HG02623 (cell line): ENCODE measurements at regions not wholly inside any gene's neighbourhood (a gene's known extent, or its start where the extent isn't known, plus 50 kb on each side); places are given as distances from the start of the nearest gene placed in this dataset.

Source experiments
- ATAC-seq: cut with Tn5 transposase; IDR thresholded peaks from one replicate; pipeline ENCODE4 v1.9.1; 2021; ENCODE audit warnings: moderate library complexity; ENCODE audit not compliant: unreplicated experiment

- no peak for ATAC-seq
Measured at GRCh38 chr9:7899753-7900152, 100.2 kb upstream of the DMAC1 start.

GRCh38 chr9:7894231-7894630, 94.7 kb upstream of the DMAC1 start:
- ATAC-seq: no peak

DNA sequence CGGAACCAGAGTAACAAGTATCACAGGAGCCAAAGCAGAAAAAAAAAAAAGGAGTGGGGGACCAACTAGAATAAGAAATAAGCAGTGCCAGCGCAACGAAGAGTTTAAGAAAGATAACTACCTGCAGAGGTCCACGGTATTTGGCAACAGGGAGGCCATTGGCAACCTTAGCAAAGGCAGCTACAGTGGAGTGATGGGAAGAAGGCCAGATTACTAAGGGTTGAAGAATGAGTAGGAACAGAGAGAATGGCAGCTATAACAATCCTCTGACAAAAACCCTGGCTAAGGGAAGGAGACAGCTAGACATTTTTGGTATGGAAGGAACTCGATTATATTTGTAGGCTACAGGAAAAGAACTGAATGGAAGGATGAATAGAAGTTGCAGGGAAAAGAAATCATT, 93.4 kb upstream of the DMAC1 start:
- no peak for ATAC-seq

DNA sequence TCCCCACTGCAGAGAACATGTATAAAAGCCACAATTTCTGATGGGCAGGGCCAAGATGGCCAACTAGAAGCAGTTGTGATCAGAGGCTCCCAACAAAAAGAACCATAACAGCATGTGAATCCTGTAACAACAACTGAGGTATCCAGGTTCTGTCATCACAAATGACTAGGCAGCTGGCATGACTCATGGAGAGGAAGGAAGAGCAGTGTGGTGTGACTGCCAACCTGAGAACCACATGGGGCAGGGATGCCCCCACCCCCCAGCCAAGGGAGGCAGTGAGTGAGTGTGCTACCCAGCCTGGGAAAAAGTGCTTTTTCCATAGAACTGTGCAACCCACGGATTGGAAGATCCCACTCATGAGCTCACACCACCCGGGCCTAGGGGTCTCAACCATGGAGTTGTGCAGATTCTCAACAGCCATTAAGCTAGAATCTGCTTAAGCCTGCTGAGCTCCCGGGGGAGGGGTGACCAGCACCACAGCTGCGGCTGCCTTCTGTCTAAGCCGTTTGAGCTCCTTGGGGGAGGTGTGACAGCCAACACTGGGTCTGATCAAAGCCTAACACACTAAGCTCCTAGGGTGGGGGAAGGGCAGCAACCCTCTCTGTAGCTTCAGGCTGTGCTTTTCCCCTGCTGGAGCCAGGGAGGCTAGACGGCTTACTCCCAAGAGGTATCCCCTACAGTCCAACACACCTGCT, 80.1 kb upstream of the DMAC1 start:
- ATAC-seq: no peak

GRCh38 chr9:7871977-7872730, 72.6 kb upstream of the DMAC1 start:
- ATAC-seq: no peak

GRCh38 chr9:7869340-7869739, 69.8 kb upstream of the DMAC1 start:
- ATAC-seq: no peak

DNA sequence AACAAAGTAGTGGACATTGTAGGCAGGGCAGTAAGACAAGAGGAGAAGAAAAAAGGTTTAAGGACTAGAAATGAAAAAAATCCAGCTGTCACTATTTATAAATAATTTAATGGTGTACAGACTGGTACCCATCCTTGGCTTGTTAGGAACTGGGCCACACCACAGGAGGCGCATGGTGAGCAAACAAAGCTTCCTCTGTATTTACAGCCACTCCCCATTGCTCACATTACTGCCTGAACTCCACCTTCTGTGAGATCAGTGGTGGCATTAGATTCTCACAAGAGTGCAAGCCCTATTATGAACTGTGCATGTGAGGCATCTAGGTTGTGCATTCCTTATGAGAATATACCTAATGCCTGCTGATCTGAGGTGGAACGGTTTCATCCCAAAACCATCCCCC, 62.6 kb upstream of the DMAC1 start:
- no peak for ATAC-seq

GRCh38 chr9:7861086-7861485, 61.5 kb upstream of the DMAC1 start:
- no peak for ATAC-seq

- ATAC-seq: no peak
Measured at GRCh38 chr9:7860335-7860709, 60.7 kb upstream of the DMAC1 start.

DNA sequence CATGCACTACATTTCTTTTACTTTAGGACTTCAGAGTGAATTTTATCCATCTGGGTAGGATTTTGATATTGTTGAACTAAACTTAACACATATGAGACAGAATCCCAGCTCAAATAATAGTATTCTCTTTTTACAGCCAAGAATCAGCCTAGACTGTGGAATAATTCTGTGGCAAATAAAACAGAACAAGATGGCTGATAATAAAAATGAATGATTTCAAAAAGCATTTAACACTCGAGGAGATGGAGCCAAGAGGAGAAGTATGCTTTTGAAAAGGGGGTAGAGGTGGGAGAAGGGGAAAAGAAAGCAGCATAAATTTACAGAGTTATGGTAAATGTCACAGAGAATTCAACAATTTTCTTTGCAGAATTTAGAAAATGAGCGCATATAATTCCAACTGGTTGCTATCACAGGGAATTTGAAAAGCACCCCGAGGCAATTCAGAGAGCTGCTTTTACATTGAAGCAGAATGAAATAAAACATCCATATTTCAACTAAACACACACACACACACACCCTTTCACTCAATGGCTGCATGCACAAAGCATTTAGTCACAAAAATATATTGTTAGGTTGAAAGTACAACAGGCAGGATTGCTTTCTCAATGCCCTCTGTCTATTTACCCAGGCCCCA, 60.2 kb upstream of the DMAC1 start:
- no peak for ATAC-seq

GRCh38 chr9:7858166-7858565, 58.6 kb upstream of the DMAC1 start:
- no peak for ATAC-seq

DNA sequence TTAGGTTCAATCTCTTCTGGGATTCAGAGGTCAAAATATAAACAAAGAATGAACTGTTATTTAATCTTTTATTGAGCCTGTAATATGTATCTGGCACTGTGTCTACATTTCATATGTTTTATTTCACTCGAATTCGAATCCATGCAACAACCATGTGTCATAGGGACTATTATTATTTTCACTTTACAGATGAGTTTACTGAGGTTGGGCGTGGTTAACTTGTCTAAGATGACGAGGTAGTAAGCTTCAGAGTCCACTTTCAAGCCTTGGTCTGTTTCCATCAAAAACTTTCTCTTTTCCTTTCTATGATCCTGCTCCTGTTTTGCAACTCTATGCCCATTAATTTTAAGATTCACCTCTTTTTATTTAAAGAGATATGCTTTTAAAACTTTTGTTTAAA, 55.2 kb upstream of the DMAC1 start:
- no peak for ATAC-seq
